HG02870 (cell line): ENCODE measurements at regions not wholly inside any gene's neighbourhood (a gene's known extent, or its start where the extent isn't known, plus 50 kb on each side); places are given as distances from the start of the nearest gene placed in this dataset.

ENCODE experiments used
- ATAC-seq: cut with Tn5 transposase; IDR thresholded peaks from one replicate; pipeline ENCODE4 v1.9.1; 2021; ENCODE audit warnings: mild to moderate bottlenecking, moderate library complexity; ENCODE audit not compliant: unreplicated experiment

DNA sequence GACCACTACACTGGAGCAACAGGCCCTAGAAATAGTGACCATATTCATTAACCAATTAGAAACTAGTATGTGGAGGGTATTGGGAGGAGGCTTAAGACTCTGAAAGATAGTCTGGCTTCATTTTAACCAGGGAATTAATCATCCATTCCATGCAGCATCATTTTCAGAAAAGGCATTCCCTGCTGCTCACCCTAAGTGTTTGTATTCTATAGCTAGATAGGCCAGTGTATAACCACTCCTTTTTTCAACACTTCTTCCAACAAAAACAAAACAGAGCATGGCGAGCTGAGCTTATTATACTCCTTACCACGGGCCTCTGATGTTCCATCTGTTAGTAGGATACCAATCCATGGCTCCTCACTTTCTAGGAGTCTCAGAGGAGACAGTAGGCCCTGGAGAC lies 112.0 kb upstream of the PKDCC start:
- no peak for ATAC-seq

DNA sequence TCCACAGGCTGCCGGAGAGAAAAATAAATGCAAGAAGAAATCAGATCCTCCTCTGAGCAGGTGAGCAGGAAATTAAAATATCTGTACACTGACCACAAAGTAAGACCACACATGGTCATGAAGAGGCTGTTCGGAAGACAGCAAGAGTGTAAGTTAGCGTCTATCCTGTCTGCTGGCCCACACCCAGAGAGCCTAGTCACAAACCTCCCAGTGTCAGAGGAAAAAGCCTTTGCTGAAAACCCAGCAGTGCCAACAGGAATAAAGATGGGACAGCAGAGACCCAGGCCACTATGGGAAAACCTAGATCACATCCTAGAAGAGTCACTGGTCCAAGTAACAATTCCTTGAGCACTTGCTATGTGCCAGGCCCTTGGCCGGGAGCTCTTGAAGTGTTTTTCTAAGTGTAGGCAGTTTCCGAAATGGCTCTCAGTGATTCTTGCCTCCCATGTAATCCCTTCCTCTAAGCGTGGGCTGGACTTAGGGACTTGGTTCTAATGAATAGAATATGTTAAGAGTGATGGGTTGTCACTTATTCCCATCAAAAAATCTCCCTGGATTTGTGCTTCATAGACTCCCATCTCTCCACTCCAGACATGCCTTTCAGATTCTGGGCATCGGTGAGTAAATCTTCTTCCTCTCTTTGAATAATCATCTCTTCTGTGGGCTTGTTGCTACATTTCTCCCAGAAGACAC lies 110.9 kb upstream of the PKDCC start:
- ATAC-seq, result no peak

DNA sequence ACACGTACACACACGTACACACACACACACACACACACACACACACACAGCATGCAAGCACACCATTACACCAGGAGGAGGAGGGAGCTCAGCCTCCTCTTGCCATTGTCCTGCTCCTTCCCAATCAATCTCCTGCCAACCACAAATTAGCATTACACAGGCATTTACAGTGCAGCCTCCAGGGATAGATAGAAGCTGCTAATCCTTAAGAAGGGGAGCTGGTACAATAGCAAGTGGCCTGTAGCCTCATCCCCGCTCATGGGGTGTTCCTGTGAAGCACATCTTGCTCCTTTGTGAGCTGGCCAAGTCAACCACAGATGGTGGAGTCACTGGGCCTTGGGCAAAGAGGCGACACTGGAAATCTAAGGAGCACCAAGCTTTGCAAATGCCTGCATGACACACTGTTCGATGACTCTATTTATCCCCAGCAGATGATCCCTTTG lies 110.3 kb upstream of the PKDCC start:
- no peak for ATAC-seq

DNA sequence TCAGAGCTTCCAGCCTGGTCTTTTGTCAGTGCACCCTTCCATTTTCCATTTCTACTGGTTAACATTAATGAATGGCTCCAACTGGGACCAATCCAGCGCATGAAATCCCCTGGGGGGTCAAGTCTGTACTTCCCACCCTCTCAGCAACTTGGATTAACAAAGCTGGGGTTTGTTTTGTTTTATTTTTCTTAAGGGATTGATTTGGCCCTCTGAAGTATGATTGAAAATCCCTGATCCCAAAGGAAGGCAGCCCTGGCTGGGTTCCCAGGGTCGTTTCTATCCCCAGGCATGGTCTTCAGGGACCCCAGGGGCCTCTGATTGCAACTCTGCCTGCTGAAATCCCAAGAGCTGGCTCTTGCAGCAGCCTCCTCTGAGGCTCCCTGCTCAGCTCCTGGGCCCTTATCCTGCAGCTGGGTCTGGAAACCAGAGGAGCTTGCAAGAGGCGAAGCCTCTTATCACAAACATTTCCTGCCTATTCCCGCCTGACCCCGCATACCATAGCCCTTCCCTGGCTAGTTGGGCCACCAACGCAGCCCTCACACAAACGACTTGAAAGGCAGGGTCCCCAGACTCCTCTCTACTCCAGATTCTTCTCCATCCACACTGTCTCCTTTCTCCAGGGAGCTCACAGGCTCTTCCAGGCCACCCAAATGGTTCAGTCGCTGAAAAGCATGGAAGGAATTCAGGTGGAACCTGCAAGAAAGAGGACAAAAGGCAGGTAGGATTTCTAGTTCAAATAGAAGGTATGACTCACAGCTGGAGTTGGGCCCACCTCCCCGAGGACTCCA lies 109.7 kb upstream of the PKDCC start:
- no peak for ATAC-seq

DNA sequence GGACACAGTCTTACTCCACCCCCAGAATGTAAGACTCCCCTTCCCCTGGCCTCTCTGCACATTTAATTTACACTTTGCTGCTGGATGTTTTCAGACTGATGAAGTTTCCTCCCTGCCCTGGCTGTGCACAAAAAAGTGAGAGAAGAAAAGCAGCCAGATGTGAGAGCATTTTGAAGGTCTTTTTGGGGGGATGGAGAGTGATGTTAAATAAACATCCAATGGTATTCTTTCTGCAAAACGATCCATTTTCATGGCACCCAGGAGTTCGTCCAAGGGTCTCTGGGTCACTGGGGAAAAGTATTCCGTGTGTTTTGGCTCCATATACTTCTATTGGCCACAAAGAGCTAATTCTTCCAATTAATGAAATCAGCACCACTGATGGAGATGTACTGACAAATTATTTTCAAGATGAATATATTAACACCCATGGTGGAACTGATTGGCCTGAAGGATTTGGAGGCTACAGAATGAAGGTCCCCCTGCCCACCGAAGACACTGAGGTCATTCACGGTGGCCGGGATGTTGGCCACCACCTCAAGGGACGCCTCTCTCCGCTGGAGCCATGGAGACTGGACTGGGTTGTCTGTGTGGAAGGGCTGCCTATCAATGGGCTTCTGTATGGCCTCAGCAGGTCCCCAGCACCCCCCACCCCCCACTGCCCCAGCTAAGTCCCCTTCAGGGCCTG lies 107.6 kb upstream of the PKDCC start:
- no peak for ATAC-seq

DNA sequence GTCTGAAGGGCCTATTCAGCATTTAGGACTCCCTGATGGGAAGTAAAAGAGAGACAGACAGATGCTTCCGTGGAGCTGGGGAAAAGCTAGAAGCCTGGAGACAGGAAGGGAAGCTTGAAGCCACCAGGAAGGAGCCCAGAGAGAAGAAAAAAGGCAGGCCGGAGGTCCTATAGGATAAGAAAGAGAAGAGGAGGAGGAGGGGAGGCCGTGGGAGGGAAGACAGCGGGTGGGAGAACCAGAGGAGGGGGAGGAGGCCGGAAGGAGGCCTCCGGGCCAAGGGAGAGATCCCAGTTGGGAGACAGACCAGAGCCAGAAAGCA lies 107.1 kb upstream of the PKDCC start:
- no peak for ATAC-seq

DNA sequence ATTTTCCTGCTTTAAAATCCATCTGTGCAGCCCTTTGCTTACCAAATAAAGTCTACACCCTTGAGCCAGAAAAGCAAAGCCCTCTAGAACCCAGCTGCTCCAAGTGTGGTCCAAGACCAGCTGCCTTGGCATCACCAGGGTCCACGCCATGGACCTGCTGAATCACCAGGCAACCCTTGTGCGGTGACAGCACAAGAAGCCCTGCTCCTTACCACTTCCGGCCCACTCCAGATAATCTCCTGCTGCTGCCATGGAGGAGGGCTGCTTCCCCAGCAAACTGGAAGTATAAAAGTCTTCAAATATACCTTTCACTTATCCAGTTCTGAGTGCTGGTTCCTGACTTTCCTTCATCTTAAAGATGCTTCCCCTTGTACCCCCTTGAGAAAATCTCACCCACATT lies 106.0 kb upstream of the PKDCC start:
- no peak for ATAC-seq

DNA sequence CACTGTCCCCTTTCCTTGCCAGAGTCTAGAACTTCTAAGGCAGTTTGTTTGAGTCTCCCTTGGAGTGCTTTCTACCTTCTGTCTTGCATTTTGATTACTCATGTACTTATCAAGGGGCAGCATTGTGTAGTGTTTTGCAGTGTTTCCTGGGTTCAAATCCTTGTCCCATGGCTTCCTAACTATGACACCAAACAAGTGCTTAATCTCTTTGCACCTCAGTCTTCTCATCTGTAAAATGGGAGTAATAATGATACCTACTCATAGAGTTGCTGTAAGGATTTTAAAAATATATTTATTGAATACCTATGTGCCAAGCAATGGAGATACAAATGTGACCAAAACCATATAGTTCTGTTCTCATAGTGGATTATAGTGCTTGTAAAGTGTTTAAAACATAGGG lies 105.5 kb upstream of the PKDCC start:
- no peak for ATAC-seq

DNA sequence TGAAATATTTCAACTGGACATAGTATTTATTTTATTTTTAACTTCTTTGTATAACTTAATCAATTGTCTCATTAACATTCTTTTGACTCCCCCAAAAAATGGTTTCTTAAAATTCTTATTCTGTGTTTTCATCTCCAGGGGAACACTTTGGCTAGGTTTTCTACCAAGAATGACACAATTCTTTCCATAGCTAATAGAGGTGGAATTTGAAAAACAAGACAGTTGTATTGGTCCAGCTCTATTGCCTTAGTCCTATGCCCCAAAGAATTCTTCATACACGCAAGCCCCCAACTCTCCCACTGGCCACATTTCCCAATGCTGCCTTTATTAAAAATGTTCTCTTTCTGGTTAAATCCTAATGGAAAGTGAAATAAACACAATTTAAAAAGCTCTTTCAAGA lies 104.7 kb upstream of the PKDCC start:
- ATAC-seq, result no peak

DNA sequence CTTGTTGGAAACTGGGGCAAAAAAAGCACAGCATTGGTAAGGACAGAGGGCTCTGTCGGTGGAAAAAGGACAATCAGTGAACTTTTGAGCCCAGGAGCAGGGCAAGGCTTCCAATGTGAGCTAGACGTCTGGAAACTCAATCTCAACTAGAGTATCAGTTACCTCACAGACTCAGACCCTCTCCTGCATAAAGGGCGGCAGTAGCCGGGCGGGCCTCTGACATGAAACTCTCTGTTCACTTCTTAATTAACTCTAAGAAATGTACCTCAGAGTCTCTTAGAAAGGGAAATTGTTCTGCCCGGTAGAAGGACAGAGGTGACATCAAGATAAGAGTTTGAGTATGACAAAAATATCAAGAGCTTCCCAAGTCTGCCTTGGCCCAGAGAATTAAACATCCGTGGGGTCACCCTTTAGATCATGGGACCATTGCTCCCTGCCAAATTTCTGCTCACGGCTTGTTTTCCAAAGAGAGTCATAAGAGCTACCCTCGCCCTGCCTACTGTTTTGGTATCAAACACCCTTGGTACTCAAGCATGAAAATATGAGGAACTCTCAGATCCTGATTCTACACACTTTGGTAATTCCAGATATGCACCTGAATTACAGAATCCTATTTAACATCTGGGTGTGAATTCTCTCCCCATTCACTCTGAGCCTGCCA lies 103.5 kb upstream of the PKDCC start:
- ATAC-seq, result no peak

DNA sequence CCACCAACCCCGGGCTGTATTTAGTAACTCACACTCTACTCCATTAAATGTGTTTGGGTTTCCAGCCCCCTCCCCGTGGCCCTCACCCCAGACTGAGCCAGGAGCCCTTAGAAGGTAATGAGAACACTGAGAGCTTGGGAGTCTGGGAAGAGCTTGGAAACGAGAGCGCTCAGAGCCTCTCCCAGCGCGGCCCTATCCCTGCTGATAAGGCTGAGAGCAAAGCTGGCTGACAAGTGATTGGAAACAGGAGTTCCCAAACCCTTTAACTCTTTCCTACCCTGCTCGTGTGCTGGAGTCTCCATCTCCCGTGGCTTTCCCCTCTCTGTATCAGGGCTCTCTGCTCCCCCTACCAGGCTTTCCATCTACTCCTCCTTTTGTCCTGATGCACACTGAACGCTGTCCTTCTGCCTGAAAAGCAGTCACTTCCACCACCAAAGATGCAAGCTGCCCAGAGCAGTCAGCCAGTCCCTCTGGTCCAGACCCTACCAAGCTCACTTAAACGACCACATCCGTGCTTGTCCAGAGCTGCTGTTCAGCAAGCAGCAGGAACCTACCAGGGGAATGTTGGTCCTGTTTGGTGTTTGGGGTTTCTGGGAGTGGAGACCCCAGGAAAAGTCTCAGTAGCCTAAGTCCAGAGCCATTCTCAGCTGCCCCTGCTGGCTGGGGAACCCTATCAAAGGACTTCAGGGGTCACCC lies 100.0 kb upstream of the PKDCC start:
- ATAC-seq, result no peak

DNA sequence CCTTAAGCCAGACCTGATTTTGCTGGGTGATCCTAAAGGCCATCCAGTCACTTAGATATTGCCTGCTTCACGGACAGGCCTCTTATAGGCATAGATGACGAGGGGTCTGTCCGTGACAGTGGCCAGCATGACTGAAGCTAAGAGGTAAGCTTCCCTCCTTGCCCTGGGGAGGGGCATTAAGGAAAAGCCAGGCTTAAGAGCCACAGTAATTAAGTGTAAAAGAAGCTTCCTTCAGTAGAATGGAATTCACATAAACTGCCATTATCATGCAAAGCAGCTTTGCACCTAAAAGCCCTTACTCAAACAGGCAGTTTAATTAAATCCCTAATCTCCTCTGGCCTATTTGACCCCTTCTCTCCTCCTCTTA lies 99.4 kb upstream of the PKDCC start:
- ATAC-seq, result no peak

DNA sequence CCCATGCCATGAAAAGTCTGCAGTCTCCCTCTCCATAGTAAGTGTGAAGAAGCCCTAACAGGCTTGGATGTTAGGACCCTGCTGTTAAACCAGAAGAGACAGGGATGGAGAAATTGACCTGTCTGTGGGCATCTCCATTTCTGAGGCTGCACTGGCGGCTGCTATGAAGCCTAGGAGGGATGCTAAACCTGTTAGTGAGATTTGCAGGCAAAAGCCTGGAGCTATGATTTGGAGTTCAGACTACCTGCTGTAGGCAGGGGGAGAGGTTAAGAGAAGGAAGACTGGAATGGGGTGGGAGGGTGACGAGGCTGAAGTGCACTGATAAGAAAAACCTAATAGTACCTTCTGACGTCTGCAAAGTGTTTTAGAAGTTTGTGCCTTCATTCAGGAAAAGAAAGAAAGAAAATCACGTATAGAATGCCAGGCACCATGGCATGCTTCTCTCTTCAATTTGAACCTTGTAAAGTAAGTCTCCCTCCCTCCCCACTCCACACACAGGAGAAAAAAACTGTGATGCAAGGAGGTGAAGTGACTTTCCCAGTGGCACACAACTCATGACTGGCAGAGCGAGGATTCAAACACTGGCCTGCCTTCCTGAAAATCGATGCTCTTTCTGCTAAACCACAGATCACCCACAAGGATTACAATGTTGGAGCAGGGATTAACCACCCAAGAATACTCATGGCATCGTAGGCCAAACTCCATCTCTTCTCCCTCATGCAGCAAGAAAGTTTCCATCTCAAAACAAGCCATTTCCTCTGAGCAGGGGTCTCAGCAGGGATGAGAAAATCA lies 98.5 kb upstream of the PKDCC start:
- ATAC-seq, result no peak

DNA sequence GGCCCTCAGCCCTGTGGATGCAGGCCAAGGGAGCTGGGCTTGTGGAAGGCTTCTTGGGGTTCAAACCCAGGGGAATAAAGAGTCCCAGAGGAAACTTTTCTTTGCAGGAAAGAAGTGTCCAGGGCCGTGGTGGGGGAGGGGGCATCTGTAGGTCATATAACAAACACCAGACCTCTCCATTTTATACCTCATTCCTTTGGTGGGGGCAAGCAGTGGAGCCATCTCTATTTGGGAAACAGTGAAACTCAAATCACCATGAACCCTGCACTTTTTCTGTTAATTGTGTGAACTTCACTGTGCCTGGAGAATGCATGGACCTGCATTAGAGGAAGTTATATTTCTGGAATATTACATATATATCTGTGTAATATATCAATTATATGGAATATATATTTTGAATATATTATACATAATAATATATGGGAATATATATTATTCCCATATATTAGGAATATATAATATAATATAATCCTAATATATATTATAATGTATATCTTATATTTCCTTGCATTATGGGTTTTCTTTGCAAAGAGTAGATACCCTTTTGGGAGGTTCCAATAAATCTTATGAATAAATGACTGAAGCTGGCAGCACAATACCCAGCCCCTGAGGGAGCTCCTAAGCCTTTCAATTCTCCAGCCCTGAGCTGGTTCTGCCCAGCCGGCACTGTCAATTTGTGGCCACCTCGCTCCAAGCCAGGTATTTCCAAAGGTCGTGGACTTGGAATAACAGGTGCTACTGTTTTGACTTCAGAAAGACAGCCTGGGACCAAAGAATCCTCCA lies 97.7 kb upstream of the PKDCC start:
- no peak for ATAC-seq

DNA sequence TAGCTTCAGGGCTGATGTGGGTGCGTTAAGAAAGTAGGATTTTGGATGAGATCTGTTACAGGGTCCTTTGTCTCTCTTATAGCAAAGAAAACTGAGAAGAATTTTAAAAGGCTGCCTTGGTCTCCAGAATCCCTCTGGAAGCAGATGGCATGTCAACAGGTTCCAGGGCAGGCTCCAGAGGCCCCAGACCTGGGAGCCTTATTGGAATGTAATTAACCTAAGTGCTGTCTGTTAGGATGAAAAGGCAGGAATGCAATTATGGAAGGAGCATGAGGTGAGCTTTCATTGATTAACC lies 97.2 kb upstream of the PKDCC start:
- no peak for ATAC-seq

DNA sequence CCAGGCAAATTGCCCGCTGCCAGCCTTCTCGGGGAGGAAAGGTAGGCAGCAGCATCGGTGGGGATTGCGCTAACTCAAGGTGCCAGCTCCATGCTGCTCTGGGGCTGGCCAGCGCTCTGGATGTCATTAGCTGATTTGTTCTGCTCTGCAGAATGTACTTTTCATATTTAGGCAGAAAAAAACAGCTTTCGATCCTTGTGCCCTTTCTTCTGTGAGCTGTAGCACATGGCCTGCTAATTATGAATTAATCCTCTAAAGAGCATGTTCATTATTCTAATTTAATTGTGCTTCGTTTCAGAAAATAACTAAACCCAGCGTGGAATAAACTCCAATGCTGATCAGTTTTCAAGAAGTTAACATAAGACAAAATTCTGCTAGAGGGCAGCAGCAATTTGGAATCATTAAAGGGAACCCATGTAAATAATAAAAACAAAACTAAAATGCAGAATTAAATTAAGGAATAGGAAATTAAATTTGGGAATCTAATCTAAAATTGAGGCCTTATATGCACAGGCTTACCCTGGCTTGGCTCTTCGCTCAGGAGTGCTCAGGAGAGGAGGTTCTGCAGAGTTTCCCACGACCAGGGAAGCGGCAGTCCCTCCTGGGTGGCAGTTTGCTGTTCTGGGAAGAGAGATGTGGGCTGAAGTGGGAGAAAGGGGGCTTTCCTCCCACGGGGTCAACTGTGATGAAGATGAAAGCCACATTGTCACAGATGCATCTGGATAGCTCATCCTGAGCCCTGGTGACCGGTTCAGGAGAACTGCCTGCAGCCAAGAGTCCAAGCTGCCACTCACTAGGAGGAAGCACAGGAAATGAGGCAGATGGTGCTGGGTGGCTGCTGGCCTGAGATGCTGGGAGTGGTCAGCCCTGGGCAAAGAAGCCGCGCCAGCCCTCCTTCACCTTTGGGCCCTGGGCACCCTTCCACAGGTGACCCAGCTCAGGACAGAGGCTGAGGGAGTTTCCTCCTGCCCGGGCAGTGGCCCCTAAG lies 93.2 kb upstream of the PKDCC start:
- no peak for ATAC-seq

DNA sequence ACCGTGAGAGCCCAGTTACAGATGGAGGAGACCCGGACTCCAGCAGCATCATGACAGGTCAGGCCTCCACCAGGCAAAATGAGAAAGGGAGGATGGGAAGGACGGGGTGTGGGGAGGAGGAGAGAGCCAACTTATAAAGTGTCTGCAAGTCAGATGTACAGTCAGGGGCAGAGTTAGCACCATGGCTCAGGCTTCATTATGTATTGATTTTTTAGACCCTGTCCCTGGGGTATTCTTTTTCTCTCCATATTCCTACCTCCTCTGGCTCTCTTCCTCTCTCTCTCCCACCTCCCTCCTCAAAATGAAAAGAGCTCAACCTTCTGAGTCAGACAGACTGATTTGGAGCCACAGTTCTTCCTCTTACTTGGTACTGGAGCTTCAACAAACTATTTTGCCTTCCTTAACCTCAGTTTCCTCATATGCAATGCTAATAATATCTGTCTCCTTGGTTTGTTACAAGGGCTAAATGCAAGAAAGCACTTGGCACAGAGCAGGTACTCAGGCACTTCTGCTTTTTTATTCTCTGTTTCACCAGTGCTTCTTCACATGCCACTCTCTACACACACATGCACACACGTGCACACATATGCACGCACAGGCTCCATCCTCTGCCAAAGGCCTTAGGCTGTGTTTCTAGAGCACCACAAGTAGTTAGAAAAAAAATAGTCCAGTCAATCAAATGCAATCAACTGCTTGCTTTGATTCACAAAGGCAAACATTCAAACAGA lies 92.3 kb upstream of the PKDCC start:
- ATAC-seq, result peak; percentile 35

DNA sequence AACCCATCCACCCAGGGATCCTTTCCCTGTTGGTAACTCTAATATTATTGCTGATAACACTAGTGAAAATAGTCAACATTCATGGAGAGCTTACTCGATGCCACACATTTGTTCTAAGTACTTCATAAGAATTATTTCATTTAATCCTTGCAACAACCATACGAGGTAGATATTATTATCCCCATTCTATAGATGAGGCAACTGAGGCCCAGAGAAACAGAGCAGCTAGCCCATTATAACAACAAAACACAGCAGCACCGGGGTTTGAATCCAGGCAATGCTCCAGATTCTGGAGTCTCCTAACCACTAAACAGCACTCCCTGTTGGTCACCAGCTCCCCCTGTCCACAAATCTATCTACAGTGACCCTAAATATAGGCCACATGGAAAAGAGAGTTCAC lies 90.4 kb upstream of the PKDCC start:
- ATAC-seq, result no peak
